ENCODE measurements at regions not wholly inside any gene's neighbourhood (a gene's known extent, or its start where the extent isn't known, plus 50 kb on each side); places are given as distances from the start of the nearest gene placed in this dataset.

GRCh38 chr22:48448821-48449220, 1378.9 kb downstream of the BRD1 start:
- H3K4me3 ChIP-seq (ENCODE audit: low read length), result no peak overlapping the region
- DNase-seq (ENCODE audit: low read depth, low spot score), result no peak

DNA sequence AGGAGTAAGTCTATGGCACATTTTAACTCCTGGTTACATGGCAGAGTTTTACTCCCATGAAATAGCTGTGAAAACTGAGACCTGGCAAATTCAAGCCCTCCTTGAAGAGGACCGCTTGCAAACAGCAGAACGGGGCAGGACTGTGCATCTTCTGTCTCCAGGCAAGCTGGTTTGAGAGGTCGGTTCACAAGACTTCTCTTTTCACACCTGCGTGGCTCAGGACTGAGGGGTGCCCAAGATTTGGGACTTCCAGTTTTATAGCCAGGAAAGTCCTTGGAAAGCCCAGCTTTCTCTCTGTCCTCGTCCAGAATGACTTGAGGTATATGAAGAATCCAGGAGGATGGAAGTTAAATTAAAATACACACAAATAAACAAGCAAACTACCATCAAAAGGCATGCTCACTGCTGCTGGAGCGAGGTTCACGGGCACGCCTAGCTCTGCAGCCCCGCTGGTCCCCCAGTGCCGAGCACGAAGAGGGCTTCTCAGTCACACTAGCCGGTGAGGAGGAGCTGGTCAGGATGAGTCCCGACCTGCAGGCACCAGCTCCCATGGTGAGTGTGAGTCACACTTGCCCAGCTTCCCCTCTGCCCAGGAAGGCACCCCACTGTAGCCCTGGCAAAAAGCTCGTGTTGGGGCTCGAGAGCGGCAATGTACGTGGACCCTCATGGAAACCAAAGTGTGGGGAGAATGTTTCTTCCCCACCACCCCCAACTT, 1382.4 kb downstream of the BRD1 start:
- H3K4me3 ChIP-seq (ENCODE audit: low read length), result no peak overlapping the region
- DNase-seq (ENCODE audit: low read depth, low spot score), result no peak

GRCh38 chr22:48444320-48445112, 1383.2 kb downstream of the BRD1 start:
- H3K4me3 ChIP-seq (ENCODE audit: low read length), result no peak overlapping the region
- no peak for DNase-seq (ENCODE audit: low read depth, low spot score)

DNA sequence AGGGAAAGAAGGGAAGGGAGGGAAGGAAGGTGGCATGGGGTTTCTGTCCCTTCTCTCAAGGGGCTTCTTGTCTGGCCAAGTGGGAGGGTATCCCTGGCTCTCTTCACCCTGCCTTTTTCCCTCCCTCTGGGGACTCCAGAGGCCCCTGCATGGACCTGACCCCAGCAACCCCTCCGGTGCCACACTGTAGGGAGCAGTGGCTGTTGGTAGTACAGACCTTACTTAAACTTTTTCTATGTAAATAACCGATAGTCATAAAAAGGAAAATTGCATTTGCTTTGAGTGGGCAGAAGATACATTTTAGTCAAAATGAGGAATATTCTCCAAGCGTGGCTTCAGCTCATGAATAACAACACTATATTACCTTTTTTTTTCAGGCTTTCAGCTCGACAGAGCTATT, 1384.0 kb downstream of the BRD1 start:
- DNase-seq (ENCODE audit: low read depth, low spot score), result no peak
- H3K4me3 ChIP-seq (ENCODE audit: low read length), result no peak overlapping the region

GRCh38 chr22:48442663-48443062, 1385.0 kb downstream of the BRD1 start:
- no peak overlapping the region for H3K4me3 ChIP-seq (ENCODE audit: low read length)
- no peak for DNase-seq (ENCODE audit: low read depth, low spot score)

DNA sequence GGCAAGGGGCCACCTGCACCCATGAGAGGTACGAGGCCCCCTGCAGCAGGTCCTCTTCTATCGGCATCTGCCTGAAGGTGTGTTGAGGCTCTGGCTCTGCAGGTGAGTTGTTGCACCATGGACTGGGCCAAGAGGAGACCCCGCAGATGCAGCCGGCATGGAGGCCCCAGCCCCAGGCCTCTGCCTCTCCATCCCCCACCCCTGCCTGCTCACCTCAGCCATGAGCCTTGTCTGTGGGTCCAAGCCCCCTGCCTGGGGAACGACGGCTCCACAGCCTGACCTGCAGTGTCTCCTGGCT, 1386.2 kb downstream of the BRD1 start:
- no peak overlapping the region for H3K4me3 ChIP-seq (ENCODE audit: low read length)
- DNase-seq (ENCODE audit: low read depth, low spot score), result no peak

DNA sequence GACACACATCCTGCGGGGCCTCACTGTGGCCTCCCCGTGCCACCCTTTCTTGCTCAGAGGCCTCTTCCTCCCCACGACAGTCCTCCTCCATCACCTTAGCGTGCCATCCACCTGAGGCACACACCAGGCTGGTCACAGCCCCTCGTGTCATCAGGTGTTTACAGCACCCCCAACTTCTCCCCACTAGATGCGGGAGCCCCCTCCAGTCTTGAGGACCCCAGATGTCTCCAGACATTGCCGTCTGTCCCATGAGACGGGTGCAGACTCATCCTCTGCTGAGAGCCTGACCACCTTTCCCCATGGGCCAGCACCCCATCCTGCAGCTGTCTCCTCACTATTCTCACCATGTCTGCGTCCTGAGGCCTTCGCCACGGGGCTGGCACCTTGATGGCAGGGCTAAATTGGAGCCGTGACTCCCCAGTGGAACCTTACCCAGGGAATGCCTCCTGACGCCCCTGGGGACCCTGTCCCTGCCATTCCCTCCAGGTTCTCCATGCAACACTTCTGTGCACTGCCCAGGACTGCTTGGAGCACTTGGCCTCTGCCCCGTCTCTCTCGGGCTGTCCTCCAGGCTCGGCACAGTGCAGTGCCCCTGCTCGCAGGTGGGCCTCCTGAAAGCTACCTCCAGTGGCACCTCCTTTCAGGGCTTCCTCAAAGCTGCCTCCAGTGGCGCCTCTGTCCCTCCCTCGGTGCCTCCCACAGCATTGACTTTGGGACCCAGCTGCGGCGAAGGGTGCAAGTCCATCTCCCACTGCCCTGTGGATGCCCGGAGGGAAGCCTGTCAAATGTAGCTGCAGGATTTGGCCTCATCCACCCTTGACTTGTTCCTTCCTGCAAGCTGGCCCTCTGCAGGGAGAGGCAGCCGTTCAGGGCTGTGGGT, 1386.8 kb downstream of the BRD1 start:
- no peak for DNase-seq (ENCODE audit: low read depth, low spot score)
- no peak overlapping the region for H3K4me3 ChIP-seq (ENCODE audit: low read length)

DNA sequence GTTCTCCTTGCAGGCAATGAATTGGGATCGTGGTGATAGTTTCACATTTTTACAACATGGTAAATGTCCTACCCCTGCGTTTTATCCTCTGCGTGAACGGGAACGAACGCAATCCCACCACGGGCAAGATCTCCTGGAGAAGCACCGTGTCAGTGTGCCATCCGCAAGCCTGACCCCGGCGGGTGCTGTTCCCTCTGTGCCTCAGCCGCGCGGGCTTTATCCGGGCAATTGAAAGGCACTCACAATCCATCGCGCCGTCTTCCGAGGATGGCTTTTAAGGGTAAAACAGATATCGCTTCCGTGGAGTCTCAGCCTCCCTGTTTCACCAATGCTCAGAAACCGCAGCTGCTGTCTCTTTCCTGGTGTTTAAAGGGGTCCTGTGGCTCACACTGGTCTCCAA, 1387.5 kb downstream of the BRD1 start:
- no peak for DNase-seq (ENCODE audit: low read depth, low spot score)
- no peak overlapping the region for H3K4me3 ChIP-seq (ENCODE audit: low read length)

DNA sequence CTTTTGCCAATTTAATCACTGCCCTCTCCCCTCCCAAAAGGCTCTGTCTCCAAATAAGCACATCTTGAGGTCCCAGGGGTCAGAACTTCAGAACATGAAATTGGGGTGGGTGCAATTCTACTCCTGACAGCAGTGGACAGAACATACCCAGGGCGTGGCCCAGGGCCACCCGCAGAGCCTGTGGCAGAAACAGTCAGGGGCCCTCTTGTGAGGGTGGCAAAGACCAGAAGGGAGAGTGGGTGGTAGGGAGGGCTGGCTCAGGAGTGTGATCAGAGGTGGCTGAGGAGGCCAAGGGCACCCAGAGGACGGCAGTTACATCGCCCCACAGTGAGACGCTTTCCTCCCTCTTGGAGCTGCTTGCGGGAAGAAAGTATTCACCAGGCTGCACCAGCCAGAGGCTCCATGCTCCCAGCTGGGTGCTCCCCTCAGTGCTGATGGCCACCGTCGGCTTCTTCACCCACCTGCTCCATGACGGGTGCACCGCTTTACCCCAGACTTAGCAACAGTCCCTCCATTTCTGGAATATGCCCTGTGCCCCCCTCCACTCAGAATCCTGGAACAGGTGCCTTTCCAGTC, 1388.0 kb downstream of the BRD1 start:
- no peak overlapping the region for H3K4me3 ChIP-seq (ENCODE audit: low read length)
- DNase-seq (ENCODE audit: low read depth, low spot score), result no peak

DNA sequence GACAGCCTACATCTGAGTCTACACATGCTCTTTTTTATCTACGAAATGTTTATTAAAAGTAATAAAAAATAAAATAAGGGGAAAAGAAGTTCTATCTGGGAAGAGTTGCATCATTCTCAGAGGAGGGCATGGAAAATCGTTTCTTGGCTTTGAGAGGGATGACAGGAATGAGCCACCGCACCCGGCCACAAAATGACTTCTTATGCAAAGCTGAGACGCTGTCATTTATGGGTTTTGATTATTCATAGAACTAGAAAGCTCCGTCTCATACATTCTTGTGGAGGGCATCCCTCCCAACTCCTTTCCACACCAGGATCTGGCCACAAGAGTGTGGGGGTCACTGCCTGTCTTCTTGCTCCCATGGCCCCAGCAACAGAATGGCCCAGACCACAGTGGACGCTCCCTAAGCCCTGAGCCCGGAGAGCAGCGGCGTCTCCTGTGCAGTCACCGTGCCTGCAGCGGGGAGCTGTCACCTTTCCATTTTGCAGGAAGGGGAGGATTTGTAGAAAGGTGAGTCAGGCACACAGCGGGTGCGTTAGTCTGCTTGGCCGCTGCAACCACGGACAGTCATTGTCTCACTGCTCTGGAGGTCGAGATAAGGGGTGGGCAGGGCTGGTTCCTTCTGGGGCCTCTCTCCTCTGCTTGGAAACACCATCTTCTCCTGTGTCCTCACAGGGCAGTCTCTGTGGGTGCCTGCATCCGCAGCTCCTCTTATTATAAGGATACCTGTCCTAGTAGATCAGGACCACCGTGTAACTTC, 1388.7 kb downstream of the BRD1 start:
- no peak for DNase-seq (ENCODE audit: low read depth, low spot score)
- H3K4me3 ChIP-seq (ENCODE audit: low read length), result no peak overlapping the region

GRCh38 chr22:48438096-48438495, 1389.6 kb downstream of the BRD1 start:
- no peak for DNase-seq (ENCODE audit: low read depth, low spot score)
- no peak overlapping the region for H3K4me3 ChIP-seq (ENCODE audit: low read length)

- no peak for DNase-seq (ENCODE audit: low read depth, low spot score)
- H3K4me3 ChIP-seq (ENCODE audit: low read length), result no peak overlapping the region
These were observed 1391.3 kb downstream of the BRD1 start for GRCh38 chr22:48436201-48436931.

GRCh38 chr22:48434868-48435250, 1392.8 kb downstream of the BRD1 start:
- H3K4me3 ChIP-seq (ENCODE audit: low read length), result no peak overlapping the region

GRCh38 chr22:48434156-48434867, 1393.4 kb downstream of the BRD1 start:
- no peak for DNase-seq (ENCODE audit: low read depth, low spot score)
- H3K4me3 ChIP-seq (ENCODE audit: low read length), result no peak overlapping the region

More at GRCh38 chr22:48434868-48435250, 1392.8 kb downstream of the BRD1 start:
- no peak for DNase-seq (ENCODE audit: low read depth, low spot score)

DNA sequence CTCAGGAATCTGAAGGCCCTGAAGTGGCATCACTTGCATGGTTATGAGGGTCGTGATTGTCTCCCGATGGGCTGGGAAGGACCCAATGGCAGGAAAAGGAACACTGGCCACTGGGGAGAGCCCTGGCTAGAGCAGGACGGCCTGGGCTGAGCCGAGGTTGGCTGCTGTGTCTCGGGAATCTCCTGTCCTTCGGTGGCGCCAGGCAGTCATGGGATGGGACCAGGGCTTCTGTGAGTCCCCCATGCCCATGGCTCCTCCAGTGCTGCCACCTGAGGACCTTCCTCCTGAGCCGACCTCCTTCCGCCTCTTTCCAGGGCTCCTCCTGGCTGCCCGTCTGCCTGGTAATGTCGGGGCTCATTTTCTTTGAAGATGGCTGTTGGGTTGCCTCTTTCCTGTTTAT, 1394.0 kb downstream of the BRD1 start:
- no peak for DNase-seq (ENCODE audit: low read depth, low spot score)

GRCh38 chr22:48432781-48433518, 1394.7 kb downstream of the BRD1 start:
- no peak overlapping the region for H3K4me3 ChIP-seq (ENCODE audit: low read length)
- DNase-seq (ENCODE audit: low read depth, low spot score), result no peak

More for the DNA sequence above, 1394.0 kb downstream of the BRD1 start:
- H3K4me3 ChIP-seq (ENCODE audit: low read length), result no peak overlapping the region

Data from Jurkat, Clone E6-1 (cell line).